B cell (primary cell): ENCODE measurements at regions not wholly inside any gene's neighbourhood (a gene's known extent, or its start where the extent isn't known, plus 50 kb on each side); places are given as distances from the start of the nearest gene placed in this dataset.
"Not testable (repeated sequence)": the region's sequence is repeated elsewhere in the genome, so short reads cannot be mapped to it uniquely, and the experiment has no call there.

Experiments
- ATAC-seq: fragments of 200-7000 bp; cut with Tn5 transposase; one replicate; pipeline ENCODE4 v1.10.0; 2021; ENCODE audit warnings: low read depth, mild to moderate bottlenecking, moderate number of reproducible peaks, moderate library complexity
- CTCF ChIA-PET: fragments of 350-600 bp; sonication (Branson Sonifier 250); formaldehyde crosslinking; loops from one replicate; lab custom pipeline; 2021; ENCODE audit warnings: antibody characterized with exemption, inconsistent platforms; lab: Charles Lee
- POLR2A ChIA-PET: fragments of 350-600 bp; sonication (Branson Sonifier 250); formaldehyde crosslinking; loops from one replicate; lab custom pipeline; 2021; ENCODE audit warnings: antibody characterized with exemption; lab: Charles Lee
- DNase-seq: peaks from one replicate; pipeline ENCODE4 v3.0.0; 2013
- H2AFZ ChIP-seq: 2 replicates; pipeline ENCODE4 v1.6.1; 2012; ENCODE audit warnings: mild to moderate bottlenecking, low read depth, low read length; ENCODE audit not compliant: insufficient read depth, poor library complexity, severe bottlenecking
- H3K27ac ChIP-seq, 2 donors: 1 replicate in 1 of 2; 2 replicates in 1 of 2; pipeline ENCODE4 v1.5.1; 2012 to 2013; ENCODE audit warnings: low read length in 2 of 2, mild to moderate bottlenecking in 2 of 2, moderate library complexity in 1 of 2
- H3K27me3 ChIP-seq, 4 experiments: fragments of 200-600 bp in 1 of 4; sonication (generic) in 1 of 4; replicated peaks in 1 of 4; 1 replicate in 2 of 4; 2 replicates in 2 of 4; pipeline versions ENCODE4 v1.6.1 to v1.7.0; 2013 to 2016; ENCODE audit warnings: low read length in 3 of 4, mild to moderate bottlenecking in 2 of 4, mixed read lengths in 1 of 4, moderate library complexity in 1 of 4; ENCODE audit not compliant: insufficient read depth in 4 of 4, control insufficient read depth in 3 of 4; ENCODE audit errors: control extremely low read depth in 1 of 4
- H3K36me3 ChIP-seq, 2 experiments: replicated peaks in 1 of 2; 1 replicate in 1 of 2; 2 replicates in 1 of 2; pipeline versions ENCODE4 v1.6.1 to v1.7.1; 2013; ENCODE audit warnings: low read length in 1 of 2; ENCODE audit not compliant: insufficient read depth in 2 of 2, control insufficient read depth in 1 of 2; ENCODE audit errors: control extremely low read depth in 1 of 2, extremely low read depth in 1 of 2
- H3K4me1 ChIP-seq, 2 donors: fragments of 200-600 bp in 1 of 2; sonication (generic) in 1 of 2; 1 replicate in 1 of 2; 2 replicates in 1 of 2; pipeline versions ENCODE4 v1.5.1 to v1.6.1; 2013 to 2017; ENCODE audit warnings: low read length in 2 of 2; ENCODE audit not compliant: control insufficient read depth in 2 of 2, insufficient read depth in 2 of 2
- H3K4me2 ChIP-seq: replicated peaks from 2 replicates; pipeline ENCODE3; 2012; ENCODE audit warnings: mild to moderate bottlenecking, low read depth, low read length; ENCODE audit not compliant: poor library complexity, severe bottlenecking
- H3K4me3 ChIP-seq, 5 experiments: fragments of 200-600 bp in 1 of 5; sonication (generic) in 1 of 5; 1 replicate in 3 of 5; 2 replicates in 2 of 5; pipeline versions ENCODE4 v1.5.1 to v1.7.0; 2011 to 2016; ENCODE audit warnings: low read length in 4 of 5, mild to moderate bottlenecking in 4 of 5, low read depth in 2 of 5, control low read depth in 1 of 5, moderate library complexity in 1 of 5; ENCODE audit not compliant: insufficient read depth in 1 of 5; ENCODE audit errors: control extremely low read depth in 1 of 5, extremely low read depth in 1 of 5
- H3K79me2 ChIP-seq: fragments of 200-600 bp; sonication (generic); one replicate; pipeline ENCODE4 v1.6.0; 2016; ENCODE audit warnings: low read length; ENCODE audit not compliant: control insufficient read depth, insufficient read depth
- H3K9ac ChIP-seq: fragments of 200-600 bp; sonication (generic); 2 replicates; pipeline ENCODE4 v1.6.1; 2017; ENCODE audit warnings: mild to moderate bottlenecking, low read length, moderate library complexity
- H3K9me3 ChIP-seq, 3 donors: one replicate each; pipeline versions ENCODE4 v1.6.1 to v1.7.1; 2013; ENCODE audit warnings: low read length in 2 of 3; ENCODE audit not compliant: control insufficient read depth in 2 of 3, insufficient read depth in 1 of 3; ENCODE audit errors: control extremely low read depth in 1 of 3
- H4K20me1 ChIP-seq: 2 replicates; pipeline ENCODE4 v1.6.0; 2012; ENCODE audit warnings: mild to moderate bottlenecking, low read length; ENCODE audit not compliant: insufficient read depth, control insufficient read depth, poor library complexity, severe bottlenecking
- H3K27ac Mint-ChIP-seq: one replicate; pipeline ENCODE4 v1.8.0; 2021; ENCODE audit warnings: mixed read lengths
- H3K27me3 Mint-ChIP-seq: one replicate; pipeline ENCODE4 v1.8.0; 2021; ENCODE audit warnings: mixed read lengths
- H3K4me1 Mint-ChIP-seq: one replicate; pipeline ENCODE4 v1.8.0; 2021; ENCODE audit warnings: mixed read lengths
- H3K4me3 Mint-ChIP-seq: one replicate; pipeline ENCODE4 v1.8.0; 2021; ENCODE audit warnings: mixed read lengths
- H3K9me3 Mint-ChIP-seq: one replicate; pipeline ENCODE4 v1.8.0; 2022; ENCODE audit warnings: mixed read lengths; ENCODE audit not compliant: insufficient read depth
- EZH2 ChIP-seq: IDR thresholded peaks from 2 replicates; pipeline ENCODE4 v1.6.1; 2012; ENCODE audit warnings: borderline replicate concordance, low read depth, mild to moderate bottlenecking, moderate library complexity, low read length; ENCODE audit not compliant: insufficient read depth, poor library complexity, severe bottlenecking
- WGBS: methylation state at CpG from one replicate; pipeline ENCODE4 v1.1.5; 2013; ENCODE audit warnings: missing lambda C conversion rate; ENCODE audit not compliant: insufficient coverage; 5-methylcytosine and 5-hydroxymethylcytosine counted together
- intact Hi-C: fragments of 100-400 bp; cut with micrococcal nuclease; formaldehyde crosslinking; loops from one replicate; pipeline ENCODE4 v1.10.0; 2022

GRCh38 chr6:18543051-18543450 lies 155.9 kb downstream of the RNF144B start:
- peaks cover 20% of the 10 kb centered on the region for H3K27me3 Mint-ChIP-seq
- H3K9me3 ChIP-seq, result peaks cover 0 to 11% (median 8%) of the 10 kb centered on the region in 3 donors
- ChIA-PET POLR2A (no interaction called here), CTCF (no interaction called here)
- H3K9me3 Mint-ChIP-seq, result peaks cover 9% of the 10 kb centered on the region
- no peak overlapping the region for H3K4me3 Mint-ChIP-seq
- no peak overlapping the region for H3K4me3 ChIP-seq
- DNase-seq (no peak), ATAC-seq (no peak)
- no peak for TF ChIP-seq EZH2
- no peaks in the 10 kb centered on the region for H3K36me3 ChIP-seq
- H3K79me2 ChIP-seq, result no peaks in the 10 kb centered on the region
- no peak overlapping the region for H2AFZ ChIP-seq
- H3K27ac ChIP-seq, result no peak overlapping the region
- H3K27ac Mint-ChIP-seq, result no peak overlapping the region
- no peak overlapping the region for H3K4me2 ChIP-seq
- H3K27me3 ChIP-seq, result peaks cover 0 to 10% (median 5%) of the 10 kb centered on the region in 4 experiments
- no peak overlapping the region for H3K9ac ChIP-seq
- H4K20me1 ChIP-seq, result no peaks in the 10 kb centered on the region
- WGBS, result 60% methylated on average over 2 of the region's 6 CpGs
- H3K4me1 ChIP-seq, result no peaks in the 10 kb centered on the region
- intact Hi-C loops, result no loop called here
- H3K4me1 Mint-ChIP-seq, result no peaks in the 10 kb centered on the region

GRCh38 chr6:18545142-18545541 lies 158.0 kb downstream of the RNF144B start:
- H3K36me3 ChIP-seq, H3K4me3 ChIP-seq, DNase-seq, POLR2A ChIA-PET, H3K27ac ChIP-seq, H4K20me1 ChIP-seq, intact Hi-C loops, ATAC-seq, H3K9me3 Mint-ChIP-seq, CTCF ChIA-PET, H3K4me1 Mint-ChIP-seq, H2AFZ ChIP-seq, H3K4me3 Mint-ChIP-seq, H3K9ac ChIP-seq, H3K27ac Mint-ChIP-seq, H3K79me2 ChIP-seq, H3K4me1 ChIP-seq, H3K27me3 ChIP-seq, H3K4me2 ChIP-seq: not testable (repeated sequence)
- H3K9me3 ChIP-seq, result peaks cover 0 to 11% (median 8%) of the 10 kb centered on the region in 3 donors
- peaks cover 12% of the 10 kb centered on the region for H3K27me3 Mint-ChIP-seq
- WGBS, result 40% methylated on average over 1 of the region's 1 CpG
